ENCODE measurements at regions not wholly inside any gene's neighbourhood (a gene's known extent, or its start where the extent isn't known, plus 50 kb on each side); places are given as distances from the start of the nearest gene placed in this dataset.
"Not testable (repeated sequence)": the region's sequence is repeated elsewhere in the genome, so short reads cannot be mapped to it uniquely, and the experiment has no call there.

DNA sequence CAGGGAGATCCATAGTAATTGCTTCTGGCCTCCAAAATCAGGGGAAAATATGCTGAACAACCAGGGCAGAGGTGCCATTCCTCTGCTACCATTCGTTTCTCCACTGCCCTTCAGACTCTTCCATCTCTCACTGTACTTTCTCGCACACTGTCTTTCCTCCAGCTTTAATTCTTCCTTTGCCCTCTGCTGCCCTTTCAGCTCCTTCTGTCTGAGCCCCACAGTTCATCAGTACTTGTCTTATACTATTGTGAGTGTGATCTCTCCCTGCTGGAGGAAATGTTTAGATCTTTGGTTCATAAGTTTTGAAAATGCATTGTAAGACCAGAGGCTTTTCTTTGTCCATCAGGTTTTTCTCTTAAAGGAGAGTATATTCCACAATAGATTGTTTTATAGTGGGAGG is 184.9 kb upstream of the DTNA start:
- H3K27me3 ChIP-seq (ENCODE audit: insufficient read depth, insufficient read length), result no peaks in the 10 kb centered on the region
- TF ChIP-seq YY1 (IDR thresholded peaks at IDR 0.05; ENCODE audit: insufficient read depth, insufficient read length) (no peak), ZNF274 (IDR thresholded peaks at IDR 0.05; ENCODE audit: low read depth, low read length) (no peak), SUZ12 (IDR thresholded peaks at IDR 0.05; ENCODE audit: extremely low read depth, insufficient read depth, insufficient read length) (no peak)

DNA sequence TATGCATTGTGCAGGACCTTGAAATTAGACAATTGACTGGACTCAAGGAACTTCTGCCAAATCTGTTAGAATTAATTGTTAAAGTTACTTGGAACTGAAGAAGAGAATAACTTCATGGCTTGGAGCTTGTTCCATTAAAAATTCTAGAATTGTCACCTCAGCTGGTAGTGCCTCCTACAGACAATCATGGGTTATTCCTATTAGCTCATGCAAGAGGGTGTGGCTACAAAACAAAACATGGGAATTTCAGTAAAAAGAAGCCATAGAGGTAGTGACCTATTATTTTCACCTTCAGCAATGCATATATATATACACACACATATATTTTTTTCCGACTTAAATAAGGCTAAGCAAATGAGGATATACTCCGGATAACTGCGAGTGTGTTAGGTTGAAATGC is 181.9 kb upstream of the DTNA start:
- no peak overlapping the region for H3K9ac ChIP-seq (ENCODE audit: insufficient read length, low read depth)
- no peaks in the 10 kb centered on the region for H3K9me3 ChIP-seq (ENCODE audit: insufficient read depth, low read length)
- no peaks in the 10 kb centered on the region for H3K27me3 ChIP-seq (ENCODE audit: insufficient read depth, insufficient read length)
- H3K4me1 ChIP-seq (ENCODE audit: insufficient read depth, insufficient read length), result no peaks in the 10 kb centered on the region
- no peak overlapping the region for H3K4me3 ChIP-seq (ENCODE audit: insufficient read length, low read depth)
- no peak for DNase-seq (ENCODE audit: low read depth, low spot score)
- TF ChIP-seq YY1 (IDR thresholded peaks at IDR 0.05; ENCODE audit: insufficient read depth, insufficient read length) (no peak), ZNF274 (IDR thresholded peaks at IDR 0.05; ENCODE audit: low read depth, low read length) (no peak), SUZ12 (IDR thresholded peaks at IDR 0.05; ENCODE audit: extremely low read depth, insufficient read depth, insufficient read length) (no peak)
- H3K36me3 ChIP-seq (ENCODE audit: insufficient read depth, insufficient read length, low read length), result no peaks in the 10 kb centered on the region

More for the DNA sequence above, 184.9 kb upstream of the DTNA start:
- H3K9me3 ChIP-seq (ENCODE audit: insufficient read depth, low read length), result no peaks in the 10 kb centered on the region
- H3K4me3 ChIP-seq (ENCODE audit: insufficient read length, low read depth), result no peak overlapping the region
- H3K4me1 ChIP-seq (ENCODE audit: insufficient read depth, insufficient read length), result no peaks in the 10 kb centered on the region
- no peak for DNase-seq (ENCODE audit: low read depth, low spot score)
- no peak overlapping the region for H3K9ac ChIP-seq (ENCODE audit: insufficient read length, low read depth)
- no peaks in the 10 kb centered on the region for H3K36me3 ChIP-seq (ENCODE audit: insufficient read depth, insufficient read length, low read length)

GRCh38 chr18:34529358-34530335 is 180.5 kb upstream of the DTNA start:
- no peaks in the 10 kb centered on the region for H3K27me3 ChIP-seq (ENCODE audit: insufficient read depth, insufficient read length)
- H3K9ac ChIP-seq (ENCODE audit: insufficient read length, low read depth), result no peak overlapping the region
- H3K4me3 ChIP-seq (ENCODE audit: insufficient read length, low read depth), result no peak overlapping the region
- no peaks in the 10 kb centered on the region for H3K36me3 ChIP-seq (ENCODE audit: insufficient read depth, insufficient read length, low read length)
- no peak for TF ChIP-seq ZNF274 (IDR thresholded peaks at IDR 0.05; ENCODE audit: low read depth, low read length)
- no peak for TF ChIP-seq YY1 (IDR thresholded peaks at IDR 0.05; ENCODE audit: insufficient read depth, insufficient read length)
- no peak for TF ChIP-seq SUZ12 (IDR thresholded peaks at IDR 0.05; ENCODE audit: extremely low read depth, insufficient read depth, insufficient read length)
- DNase-seq (ENCODE audit: low read depth, low spot score), result no peak
- H3K4me1 ChIP-seq (ENCODE audit: insufficient read depth, insufficient read length), result no peaks in the 10 kb centered on the region
- no peaks in the 10 kb centered on the region for H3K9me3 ChIP-seq (ENCODE audit: insufficient read depth, low read length)

DNA sequence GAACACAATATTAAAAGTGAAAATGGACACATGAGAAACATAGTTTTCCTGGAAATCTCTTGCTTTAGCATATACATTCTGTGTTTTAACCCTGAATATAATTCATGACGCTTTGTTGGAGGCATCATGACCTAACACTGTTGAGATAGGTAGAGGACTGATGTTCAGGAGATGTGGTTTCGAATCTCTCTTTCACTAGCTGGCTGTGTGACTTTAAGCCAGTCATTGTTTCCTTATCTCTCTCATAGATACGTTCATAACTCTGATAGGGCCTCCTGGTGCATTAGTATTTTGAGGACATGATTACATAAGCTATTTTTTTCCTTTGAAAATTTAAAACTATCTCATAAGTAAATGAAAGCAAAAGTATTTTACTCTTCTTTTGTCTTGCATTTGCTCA is 179.0 kb upstream of the DTNA start:
- no peak for DNase-seq (ENCODE audit: low read depth, low spot score)
- Histone ChIP-seq H3K4me3 (ENCODE audit: insufficient read length, low read depth) (no peak overlapping the region), H3K9ac (ENCODE audit: insufficient read length, low read depth) (no peak overlapping the region), H3K9me3 (ENCODE audit: insufficient read depth, low read length) (no peaks in the 10 kb centered on the region), H3K4me1 (ENCODE audit: insufficient read depth, insufficient read length) (no peaks in the 10 kb centered on the region), H3K27me3 (ENCODE audit: insufficient read depth, insufficient read length) (no peaks in the 10 kb centered on the region), H3K36me3 (ENCODE audit: insufficient read depth, insufficient read length, low read length) (no peaks in the 10 kb centered on the region)
- no peak for TF ChIP-seq ZNF274 (IDR thresholded peaks at IDR 0.05; ENCODE audit: low read depth, low read length)
- TF ChIP-seq YY1 (IDR thresholded peaks at IDR 0.05; ENCODE audit: insufficient read depth, insufficient read length), result no peak
- TF ChIP-seq SUZ12 (IDR thresholded peaks at IDR 0.05; ENCODE audit: extremely low read depth, insufficient read depth, insufficient read length), result no peak

DNA sequence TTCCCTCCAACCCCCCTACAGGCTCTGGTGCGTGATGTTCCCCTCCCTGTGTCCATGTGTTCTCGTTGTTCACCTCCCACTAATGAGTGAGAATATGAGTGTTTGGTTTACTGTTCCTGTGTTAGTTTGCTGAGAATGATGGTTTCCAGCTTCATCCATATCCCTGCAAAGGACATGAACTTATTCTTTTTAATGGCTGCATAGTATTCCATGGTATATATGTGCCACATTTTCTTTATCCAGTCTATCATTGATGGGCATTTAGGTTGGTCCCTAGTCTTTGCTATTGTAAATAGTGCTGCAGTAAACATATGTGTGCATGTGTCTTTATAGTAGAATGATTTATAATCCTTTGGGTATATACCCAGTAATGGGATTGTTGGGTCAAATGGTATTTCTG is 175.5 kb upstream of the DTNA start:
- not testable (repeated sequence) for H3K9me3 ChIP-seq (ENCODE audit: insufficient read depth, low read length); H3K9ac ChIP-seq (ENCODE audit: insufficient read length, low read depth); H3K4me3 ChIP-seq (ENCODE audit: insufficient read length, low read depth); DNase-seq (ENCODE audit: low read depth, low spot score); H3K27me3 ChIP-seq (ENCODE audit: insufficient read depth, insufficient read length); H3K4me1 ChIP-seq (ENCODE audit: insufficient read depth, insufficient read length); H3K36me3 ChIP-seq (ENCODE audit: insufficient read depth, insufficient read length, low read length)

DNA sequence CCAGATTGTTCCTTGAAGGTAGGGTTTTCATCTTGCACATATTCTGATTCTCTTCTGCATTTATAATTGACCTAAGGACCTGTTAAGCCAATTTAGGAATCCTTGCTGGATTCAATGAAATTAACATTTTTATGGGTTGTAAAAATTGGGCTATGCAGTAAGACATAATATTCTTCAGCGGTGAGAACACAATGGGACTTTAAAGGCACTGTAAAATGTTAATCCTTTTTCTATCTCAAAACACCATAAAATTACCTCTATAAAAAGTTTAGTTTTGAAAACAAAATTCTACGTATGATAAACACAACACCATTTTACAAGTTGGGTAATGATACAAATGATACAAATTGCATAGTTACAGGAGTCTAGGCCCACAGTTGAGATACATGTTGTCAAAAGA is 169.2 kb upstream of the DTNA start:
- no peaks in the 10 kb centered on the region for H3K27me3 ChIP-seq (ENCODE audit: insufficient read depth, insufficient read length)
- H3K9ac ChIP-seq (ENCODE audit: insufficient read length, low read depth), result no peak overlapping the region
- no peak for DNase-seq (ENCODE audit: low read depth, low spot score)
- H3K4me3 ChIP-seq (ENCODE audit: insufficient read length, low read depth), result no peak overlapping the region
- TF ChIP-seq YY1 (IDR thresholded peaks at IDR 0.05; ENCODE audit: insufficient read depth, insufficient read length), result no peak
- no peak for TF ChIP-seq ZNF274 (IDR thresholded peaks at IDR 0.05; ENCODE audit: low read depth, low read length)
- no peak for TF ChIP-seq SUZ12 (IDR thresholded peaks at IDR 0.05; ENCODE audit: extremely low read depth, insufficient read depth, insufficient read length)
- H3K36me3 ChIP-seq (ENCODE audit: insufficient read depth, insufficient read length, low read length), result no peaks in the 10 kb centered on the region
- no peaks in the 10 kb centered on the region for H3K4me1 ChIP-seq (ENCODE audit: insufficient read depth, insufficient read length)
- H3K9me3 ChIP-seq (ENCODE audit: insufficient read depth, low read length), result no peaks in the 10 kb centered on the region

GRCh38 chr18:34542625-34543024 is 167.5 kb upstream of the DTNA start:
- Histone ChIP-seq H3K9ac (ENCODE audit: insufficient read length, low read depth) (no peak overlapping the region), H3K4me1 (ENCODE audit: insufficient read depth, insufficient read length) (no peaks in the 10 kb centered on the region), H3K27me3 (ENCODE audit: insufficient read depth, insufficient read length) (no peaks in the 10 kb centered on the region), H3K4me3 (ENCODE audit: insufficient read length, low read depth) (no peak overlapping the region), H3K9me3 (ENCODE audit: insufficient read depth, low read length) (no peaks in the 10 kb centered on the region), H3K36me3 (ENCODE audit: insufficient read depth, insufficient read length, low read length) (no peaks in the 10 kb centered on the region)
- no peak for TF ChIP-seq YY1 (IDR thresholded peaks at IDR 0.05; ENCODE audit: insufficient read depth, insufficient read length)
- TF ChIP-seq ZNF274 (IDR thresholded peaks at IDR 0.05; ENCODE audit: low read depth, low read length), result no peak
- TF ChIP-seq SUZ12 (IDR thresholded peaks at IDR 0.05; ENCODE audit: extremely low read depth, insufficient read depth, insufficient read length), result no peak
- no peak for DNase-seq (ENCODE audit: low read depth, low spot score)
